ENCODE measurements at regions not wholly inside any gene's neighbourhood (a gene's known extent, or its start where the extent isn't known, plus 50 kb on each side); places are given as distances from the start of the nearest gene placed in this dataset.
"Not testable (repeated sequence)": the region's sequence is repeated elsewhere in the genome, so short reads cannot be mapped to it uniquely, and the experiment has no call there.

DNA sequence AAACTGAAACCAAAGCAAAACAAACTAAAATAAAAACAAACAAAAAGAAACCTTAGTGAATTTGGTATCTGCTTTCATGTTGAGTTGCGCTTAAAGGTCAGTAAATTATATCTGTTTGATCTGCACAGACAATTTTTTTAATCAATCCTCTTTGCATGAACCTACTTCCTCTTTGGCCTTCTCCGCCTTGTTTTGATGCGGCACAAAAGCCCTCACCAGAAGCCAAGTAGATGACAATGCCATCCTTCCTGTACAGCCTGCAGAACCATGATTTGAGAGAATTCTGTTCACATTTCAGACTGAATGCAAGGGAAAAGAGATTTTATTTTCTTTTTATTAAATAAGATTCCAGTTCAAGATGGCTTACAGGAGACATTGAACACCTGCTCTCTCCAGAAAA, 473.6 kb upstream of the FTMT start:
- DNase-seq, result peak; percentile 62

DNA sequence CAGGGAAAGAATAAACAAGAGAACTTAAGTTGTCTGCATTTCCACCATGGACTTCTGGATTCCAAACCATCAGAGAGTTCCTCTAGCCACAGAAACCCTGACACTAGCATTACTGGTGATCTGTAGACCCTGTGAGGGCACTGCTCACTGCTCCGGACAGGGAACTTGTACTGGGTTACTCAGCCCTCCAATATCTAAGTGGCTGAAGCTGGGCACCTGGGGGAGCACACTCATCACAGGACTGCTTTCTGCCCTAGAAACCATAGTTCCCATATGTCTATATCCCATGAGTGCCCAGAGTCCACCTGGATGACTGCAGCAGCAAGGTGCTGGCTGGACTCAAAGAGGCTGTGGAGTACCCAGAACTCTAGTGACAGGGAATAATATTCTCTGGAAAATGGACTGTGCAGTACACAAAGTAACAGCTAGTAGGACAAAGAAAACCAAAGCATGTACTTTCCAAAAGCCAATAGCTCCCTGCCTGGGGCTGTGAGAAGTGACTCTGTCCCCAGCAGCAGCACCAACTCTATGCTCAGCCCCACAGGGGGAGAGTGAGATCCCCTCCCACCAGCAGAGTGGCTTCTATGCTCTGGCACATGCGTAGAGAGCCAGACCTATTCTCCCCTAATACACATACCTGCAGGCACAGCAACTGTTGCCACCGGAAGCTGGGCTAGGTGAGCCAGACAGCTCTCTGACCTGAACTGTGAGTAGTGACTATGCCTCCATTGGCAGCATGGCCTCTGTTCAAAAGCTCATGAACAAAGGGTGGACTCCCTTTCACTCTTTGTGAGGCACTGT, 472.9 kb upstream of the FTMT start:
- no peak for DNase-seq

DNA sequence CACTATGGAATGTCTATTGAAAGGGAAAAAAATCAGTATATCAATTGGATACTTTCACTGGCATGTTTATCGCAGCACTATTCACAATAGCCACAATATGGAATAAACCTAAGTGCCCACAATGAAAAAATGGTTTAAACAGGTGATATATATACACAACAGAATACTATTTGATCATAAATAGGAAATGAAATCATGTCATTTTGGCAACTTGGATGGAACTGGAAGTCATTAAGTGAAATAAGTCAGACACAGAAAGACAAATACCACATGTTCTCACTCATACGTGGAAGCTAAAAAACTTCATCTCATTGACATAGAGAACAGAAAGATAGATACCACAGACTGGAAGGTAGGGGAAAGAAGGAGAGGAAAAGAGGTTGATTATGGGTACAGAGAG, 471.6 kb upstream of the FTMT start:
- no peak for DNase-seq

DNA sequence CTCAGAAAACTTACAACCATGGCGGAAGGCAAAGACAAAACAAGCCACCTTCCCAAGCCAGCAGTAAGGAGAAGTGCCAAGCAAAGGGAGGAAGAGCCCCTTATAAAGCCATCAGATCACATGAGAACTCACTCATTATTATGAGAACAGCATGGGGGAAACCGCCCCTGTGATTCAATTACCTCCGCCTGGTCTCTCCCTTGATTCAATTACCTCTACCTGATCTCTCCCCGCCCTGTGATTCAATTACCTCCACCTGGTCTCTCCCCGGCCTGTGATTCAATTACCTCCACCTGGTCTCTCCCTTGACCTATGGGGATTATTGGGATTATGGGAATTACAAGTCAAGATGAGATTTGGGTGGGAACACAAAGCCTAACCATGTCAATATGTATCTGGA, 467.3 kb upstream of the FTMT start:
- DNase-seq, result no peak

DNA sequence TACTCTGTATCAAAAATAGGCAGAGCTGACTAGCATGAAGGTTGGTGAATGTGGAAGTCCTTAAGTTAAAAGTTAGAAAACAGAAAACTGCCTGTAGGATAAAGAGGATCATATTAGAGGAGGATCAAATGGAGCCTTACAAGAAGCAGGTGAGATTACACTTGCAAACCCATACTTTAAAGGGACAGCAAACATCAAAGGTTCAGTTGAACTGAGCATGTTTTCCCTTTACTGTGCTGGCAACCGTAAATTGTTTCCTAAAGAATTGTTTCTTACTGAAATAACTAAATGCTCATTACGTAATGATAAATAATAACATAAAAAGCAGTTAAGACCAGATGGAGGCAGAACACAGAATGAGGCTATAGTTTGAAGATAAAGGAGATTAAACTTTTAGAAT, 465.3 kb upstream of the FTMT start:
- DNase-seq, result no peak

DNA sequence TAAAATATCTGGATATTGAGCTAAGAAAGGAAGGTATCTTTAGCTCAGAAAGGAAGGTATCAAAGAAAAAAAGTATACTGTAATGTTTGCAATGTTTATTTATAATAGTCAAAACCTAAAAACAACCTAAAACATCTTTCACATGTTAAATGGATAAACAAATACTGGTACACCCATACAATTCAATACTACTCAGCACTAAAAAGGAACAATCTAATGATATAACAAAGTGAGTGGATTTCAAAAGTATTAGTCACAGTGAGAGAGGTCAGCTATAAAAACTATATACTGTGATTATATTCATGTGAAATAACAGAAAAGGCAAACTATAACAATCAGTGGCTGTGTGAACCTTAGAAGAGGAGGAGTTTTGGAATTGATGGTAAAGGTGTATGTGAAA, 455.0 kb upstream of the FTMT start:
- no peak for DNase-seq

DNA sequence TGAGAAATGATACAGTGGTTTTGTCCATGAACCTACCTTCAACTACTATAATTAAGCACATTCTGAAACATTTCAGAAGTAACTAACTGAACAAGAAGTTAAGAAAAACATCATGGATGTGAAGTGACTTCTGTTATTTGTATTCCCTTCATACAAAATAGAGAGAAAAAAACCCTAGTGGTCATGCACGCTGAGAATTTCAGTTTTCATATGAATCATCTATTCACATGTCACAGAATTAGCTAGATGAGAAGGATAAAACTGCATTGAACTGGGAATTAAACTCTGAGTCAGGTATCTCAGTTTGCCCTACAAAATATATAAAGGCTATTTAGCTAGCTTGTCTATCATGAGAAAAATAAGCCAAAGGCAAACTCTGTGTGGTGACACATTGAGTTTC, 451.8 kb upstream of the FTMT start:
- DNase-seq, result no peak

DNA sequence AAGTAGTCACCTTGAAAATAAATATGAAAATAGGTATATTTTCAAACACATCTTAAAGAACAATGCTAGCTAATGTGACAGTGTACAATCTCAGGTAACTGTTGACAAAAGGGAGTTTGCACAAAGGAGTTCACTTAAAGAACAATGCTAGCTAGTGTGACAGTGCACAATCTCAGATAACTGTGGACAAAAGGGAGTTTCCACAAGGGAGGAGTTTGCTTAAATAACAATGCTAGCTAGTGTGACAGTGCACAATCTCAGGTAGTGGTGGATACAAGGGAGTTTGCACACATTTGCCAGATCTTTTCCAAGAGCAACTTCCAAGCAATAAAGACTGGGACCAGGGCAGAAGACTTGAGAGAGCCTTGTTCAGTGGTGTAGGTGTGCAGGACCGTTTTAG, 442.9 kb upstream of the FTMT start:
- no peak for DNase-seq

DNA sequence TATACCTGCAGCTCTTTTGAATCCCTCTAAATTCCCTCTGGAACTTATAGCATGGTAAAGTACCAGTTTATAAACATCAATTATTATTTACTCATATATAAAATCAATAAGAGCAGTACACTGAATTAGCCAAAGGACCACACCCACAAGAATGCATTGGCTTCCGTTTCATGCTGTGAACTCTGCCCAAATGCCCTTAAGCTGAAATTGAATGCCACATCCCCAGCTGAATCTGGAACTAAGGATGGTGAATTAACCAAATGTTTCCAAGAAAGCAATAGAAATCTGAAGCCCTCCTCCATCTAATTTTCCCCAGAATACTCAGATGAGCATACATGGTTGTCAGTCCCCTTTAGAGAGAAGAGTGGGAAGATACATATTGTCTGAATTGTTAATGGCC, 436.4 kb upstream of the FTMT start:
- DNase-seq, result no peak

DNA sequence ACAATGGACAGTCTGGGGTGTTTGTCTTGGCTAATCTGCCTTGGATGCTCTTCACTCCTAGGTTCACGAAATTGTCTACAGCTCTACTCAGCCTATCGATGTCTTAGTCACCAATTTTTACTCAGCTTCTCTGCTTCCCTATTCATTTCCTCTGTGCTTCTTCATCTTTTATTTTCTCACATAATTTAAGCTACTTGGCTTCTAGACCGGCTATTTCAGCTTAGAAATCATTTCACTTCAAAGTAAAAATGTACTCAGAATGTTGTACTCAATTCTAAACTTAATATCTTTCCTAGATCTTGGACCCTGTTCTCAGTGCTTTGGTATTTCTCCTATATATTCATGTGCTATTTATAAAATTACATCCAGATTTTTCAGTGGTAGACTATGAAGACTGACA, 430.0 kb upstream of the FTMT start:
- no peak for DNase-seq

DNA sequence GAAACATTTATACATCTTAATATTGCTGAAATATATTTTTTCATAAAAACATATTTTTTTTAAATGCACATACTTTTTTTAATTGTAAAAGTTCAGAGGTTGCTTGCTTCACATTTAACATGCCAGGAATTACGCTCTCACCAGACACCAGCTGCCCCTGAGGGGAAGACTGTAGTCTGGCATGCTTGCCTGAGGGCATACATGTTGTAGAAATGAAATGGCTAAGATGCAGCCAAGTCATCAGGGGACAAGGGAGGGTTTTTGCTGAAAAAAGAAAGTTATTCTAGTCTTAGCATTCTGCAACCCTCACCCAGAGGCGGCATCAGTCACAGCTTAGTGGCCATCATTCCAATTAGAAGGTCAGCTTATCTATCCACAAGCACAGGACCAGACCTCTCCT, 426.7 kb upstream of the FTMT start:
- no peak for DNase-seq

DNA sequence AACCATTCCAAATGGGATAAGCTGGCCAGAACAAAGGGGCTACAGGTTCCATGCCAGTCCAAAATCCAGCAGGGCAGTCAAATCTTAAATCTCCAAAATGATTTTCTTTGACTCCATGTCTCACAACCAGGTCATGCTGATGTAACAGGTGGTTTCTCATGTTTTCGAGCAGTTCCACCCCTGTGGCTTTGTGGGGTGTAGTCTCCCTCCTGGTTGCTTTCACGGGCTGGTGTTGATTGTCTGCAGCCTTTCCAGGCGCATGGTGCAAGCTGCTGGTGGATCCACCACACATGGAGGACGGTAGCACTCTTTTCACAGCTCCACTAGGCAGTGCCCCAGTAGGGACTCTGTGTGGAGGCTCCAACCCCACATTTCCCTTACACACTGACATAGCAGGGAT, 425.5 kb upstream of the FTMT start:
- no peak for DNase-seq

DNA sequence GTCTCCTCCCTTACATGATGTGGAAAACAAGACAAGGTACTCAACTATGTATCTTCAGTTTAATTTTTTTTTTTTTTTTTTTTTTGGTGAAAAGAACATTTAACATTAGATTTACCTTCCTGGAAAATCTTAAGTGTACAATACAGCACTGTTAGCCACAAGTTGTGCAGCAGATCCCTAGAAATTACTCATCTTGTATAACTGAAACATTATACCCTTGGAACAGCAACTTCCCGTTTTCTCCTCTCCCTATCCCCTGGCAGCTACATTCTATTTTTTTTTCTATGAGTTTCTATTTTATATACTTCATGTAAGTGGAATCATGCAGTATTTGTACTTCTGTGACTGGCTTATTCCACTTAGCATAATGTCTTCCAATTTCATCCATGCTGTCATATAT, 421.9 kb upstream of the FTMT start:
- no peak for DNase-seq

DNA sequence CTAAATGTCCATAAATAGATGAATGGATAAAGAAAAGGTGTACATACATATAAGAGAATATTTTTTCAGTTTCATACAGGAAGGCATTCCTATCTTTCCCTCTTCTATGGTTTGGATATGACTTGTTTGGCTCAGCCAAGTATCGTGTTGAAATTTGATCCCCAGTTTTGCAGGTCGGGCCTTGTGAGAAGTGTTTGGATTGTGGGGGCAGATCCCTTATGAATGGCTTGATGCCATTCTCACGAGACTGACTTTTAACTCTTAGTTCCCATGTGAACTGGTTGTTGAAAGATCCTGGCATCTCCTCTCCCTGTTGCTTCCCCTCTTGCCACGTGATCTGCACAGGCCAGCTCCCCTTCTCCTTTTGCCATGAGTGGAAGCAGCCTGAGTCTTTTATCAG, 421.1 kb upstream of the FTMT start:
- DNase-seq, result no peak

DNA sequence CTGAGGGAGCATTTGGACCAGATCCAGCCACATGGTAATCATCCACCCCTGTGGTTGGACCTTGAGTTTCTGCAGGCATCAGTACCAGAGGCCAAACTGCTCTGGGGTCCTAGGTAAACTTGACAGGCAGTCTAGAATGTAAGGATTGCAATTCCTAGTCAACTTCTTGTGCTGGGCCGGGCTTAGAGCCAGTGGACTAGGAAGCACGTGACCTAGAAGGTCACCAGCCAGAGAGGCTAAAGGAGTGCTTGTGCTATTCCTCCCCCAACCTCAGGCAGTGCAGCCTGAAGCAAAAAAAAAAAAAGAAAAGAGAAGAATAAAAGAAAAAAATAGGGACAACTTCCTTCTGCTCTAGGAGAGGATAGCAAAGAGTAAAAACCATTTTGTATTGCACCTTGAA, 406.2 kb upstream of the FTMT start:
- DNase-seq, result no peak

DNA sequence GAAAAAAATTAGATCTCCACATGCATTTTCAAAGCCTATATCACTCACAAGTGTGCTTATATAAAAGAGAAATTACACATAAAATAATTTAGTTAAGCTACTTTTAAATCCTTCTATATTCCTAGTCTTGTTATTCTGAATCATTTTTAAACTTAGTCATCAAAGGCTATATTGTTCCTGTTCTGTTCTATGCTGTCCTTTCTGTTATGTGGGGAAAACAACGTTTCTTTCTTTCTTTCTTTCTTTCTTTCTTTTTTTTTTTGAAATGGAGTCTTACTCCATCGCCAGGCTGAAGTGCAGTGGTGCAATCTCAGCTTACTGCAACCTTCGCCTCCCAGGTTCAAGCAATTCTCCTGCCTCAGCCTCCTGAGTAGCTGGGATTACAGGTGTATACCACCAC, 389.2 kb upstream of the FTMT start:
- no peak for DNase-seq

DNA sequence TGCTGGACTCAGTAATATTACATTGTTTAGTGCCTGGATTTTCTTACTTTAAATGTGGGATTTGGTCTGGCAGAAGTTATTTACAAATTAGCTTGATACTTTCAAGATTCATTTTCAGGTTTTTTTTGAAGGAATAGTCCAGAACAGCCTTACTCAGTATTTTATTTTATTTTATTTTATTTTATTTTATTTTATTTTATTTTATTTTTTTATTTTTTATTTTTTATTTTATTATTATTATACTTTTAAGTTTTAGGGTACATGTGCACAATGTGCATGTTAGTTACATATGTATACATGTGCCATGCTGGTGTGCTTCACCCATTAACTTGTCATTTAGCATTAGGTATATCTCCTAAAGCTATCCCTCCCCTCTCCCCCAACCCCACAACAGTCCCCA, 380.5 kb upstream of the FTMT start:
- DNase-seq, result not testable (repeated sequence)

DNA sequence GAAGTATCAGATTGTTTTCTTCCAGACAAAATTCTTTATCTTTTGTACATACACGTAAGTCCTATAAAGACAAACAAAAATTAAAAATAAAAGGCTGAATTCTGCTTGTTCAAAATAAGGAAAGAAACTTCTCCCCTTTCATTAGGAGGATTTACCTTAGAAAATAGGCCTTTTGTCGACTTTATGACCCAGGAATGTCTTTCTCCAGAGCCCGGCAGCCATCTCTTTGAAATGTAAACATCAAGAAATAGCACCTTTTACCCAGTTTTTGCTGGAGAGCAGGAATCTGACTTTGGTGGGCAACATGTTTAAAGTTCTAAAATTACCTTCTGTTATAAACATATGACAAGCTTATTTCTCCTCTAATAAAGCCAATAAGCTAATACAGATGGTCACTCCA, 373.0 kb upstream of the FTMT start:
- no peak for DNase-seq

DNA sequence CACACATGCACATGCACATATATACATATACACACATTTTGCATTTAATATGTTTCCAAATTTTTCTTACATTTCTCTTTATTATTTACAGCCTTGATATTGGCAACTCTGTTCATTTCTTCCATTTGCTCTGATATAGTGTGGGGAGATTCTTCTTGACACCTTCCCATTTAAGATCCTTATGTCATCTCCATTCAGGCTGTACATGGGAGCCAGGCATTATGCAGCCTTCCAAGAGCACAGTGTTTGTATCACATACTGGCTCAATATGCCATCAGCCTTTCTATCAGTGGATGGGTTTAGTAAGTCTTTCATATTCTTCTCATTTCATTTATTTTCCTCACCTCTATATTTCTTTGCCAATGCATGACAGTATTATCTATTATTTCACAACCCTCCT, 372.3 kb upstream of the FTMT start:
- DNase-seq, result no peak

DNA sequence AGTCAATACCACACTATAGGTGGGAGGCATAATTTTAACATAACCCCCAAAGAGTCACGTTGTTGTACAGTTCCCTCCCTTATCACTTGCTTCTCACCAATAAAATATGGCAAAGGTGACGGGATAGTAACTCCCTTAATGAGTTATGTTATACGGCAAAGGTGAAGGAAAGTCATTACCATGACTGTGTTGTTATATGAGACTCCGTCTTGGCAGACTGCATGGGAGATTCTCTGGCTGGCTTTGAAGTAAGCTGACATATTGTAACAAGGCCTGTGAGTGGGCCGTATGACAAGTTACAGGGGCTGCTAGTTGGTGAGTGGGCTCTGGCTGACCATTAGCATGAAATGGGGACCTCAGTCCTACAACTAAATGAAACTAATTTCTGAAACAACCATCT, 366.4 kb upstream of the FTMT start:
- no peak for DNase-seq

DNA sequence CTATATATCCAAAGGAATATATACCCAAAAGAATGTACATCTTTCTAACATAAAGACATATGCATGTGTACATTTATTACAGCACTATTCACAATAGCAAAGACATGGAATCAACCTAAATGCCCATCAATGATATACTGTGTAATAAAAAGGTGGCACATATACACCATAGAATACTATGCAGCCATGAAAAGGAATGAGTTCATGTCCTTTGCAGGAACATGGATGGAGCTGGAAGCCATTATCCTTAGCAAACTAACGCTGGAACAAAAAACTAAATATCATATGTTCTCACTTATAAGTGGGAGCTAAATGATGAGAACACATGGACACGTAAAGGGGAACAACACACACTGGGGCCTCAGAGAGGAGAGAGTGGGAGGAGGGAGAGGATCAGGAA, 365.7 kb upstream of the FTMT start:
- DNase-seq, result not testable (repeated sequence)

DNA sequence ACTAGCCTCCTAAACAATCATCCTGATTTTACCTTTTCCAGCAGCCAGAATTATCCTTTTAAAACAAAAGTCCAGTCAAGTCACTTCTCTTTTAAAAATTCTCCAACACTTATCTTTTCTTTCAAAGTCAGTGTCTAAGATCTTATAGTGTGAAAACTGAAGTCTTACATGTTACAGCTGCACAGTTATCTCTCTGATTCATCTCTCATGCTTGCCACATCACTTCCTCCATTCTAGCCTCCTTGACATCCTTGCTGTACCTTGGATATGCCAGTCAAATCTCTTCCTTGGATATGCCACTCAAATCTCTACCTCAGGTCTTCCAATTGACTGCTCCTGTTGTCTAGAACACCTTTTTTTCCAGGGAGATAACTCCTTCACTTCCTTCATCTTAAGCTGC, 361.7 kb upstream of the FTMT start:
- peak; percentile 30 for DNase-seq

DNA sequence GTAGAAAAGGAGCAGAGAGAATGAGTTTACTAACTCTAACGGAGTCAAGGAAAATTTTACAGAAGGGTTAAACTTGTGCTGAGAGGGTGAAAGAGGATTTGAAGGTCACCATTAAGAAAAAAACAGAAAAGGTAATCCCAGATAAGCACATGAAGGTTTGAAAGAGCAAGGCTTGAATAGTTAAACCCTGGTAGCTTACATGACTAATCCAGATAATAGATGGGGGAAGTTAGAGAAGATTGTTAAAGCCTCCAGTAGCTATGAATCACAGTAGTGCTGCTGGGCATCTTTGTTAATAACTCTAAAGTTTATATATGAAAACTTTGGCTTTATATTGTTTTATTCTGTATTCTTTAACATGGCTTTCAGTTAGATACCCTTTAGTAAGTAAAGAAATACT, 354.5 kb upstream of the FTMT start:
- no peak for DNase-seq

DNA sequence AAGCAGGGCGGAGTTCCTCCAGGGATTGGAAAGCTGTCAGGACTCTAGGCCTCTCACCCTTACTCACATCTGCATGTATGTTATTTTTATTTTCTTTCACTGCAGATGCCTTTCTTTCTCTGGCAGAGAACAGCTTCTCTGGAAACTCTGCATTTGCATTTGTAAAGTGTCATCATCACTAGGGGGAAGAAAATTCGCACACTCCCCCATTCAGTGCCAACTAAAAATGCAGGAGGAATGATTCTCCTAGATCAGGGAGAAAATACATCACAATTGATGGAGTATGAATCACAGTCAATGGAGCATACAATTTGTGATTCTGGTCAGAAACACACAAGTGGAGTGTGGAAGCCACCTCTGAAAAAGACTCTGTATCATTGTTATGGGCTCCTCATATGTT, 351.4 kb upstream of the FTMT start:
- DNase-seq, result no peak

DNA sequence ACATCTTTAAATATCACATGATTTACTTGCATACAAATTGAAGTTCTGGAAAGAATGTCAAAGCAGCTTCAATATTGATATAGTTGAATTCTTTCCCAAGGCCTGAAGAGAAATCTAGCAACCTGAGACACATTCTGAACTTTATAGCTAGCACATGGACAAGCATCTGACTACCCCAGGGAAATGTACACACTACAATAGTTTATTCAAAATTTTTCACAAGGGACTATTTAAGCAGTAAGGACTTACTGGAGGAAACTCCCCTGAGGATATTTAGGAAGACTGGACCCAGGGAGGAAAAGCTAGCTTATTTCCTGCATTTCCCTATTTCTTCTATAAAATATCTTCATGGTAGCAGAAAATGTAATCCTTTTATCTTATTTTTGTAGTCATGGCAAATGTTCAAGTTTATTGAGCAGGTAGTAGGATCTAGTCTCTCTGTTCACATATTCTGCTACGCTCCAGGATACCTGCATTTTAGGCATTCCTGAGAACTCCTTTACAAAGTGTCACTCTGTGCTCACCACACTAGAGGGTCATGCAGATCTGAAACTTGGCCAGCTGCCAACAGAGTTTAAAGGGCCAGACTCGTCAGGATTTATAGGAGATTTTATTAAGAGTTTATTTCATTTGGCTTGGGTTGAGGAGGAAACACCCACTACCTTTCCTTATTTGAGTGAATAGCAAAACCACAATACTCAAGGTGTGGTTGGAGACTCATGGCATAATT, 348.4 kb upstream of the FTMT start:
- DNase-seq, result peak; percentile 37

Data from hematopoietic multipotent progenitor cell treated with erythropoietin and hydrocortisone succinate and interleukin-3 and kit ligand, for 4 days (in vitro differentiated cells).